NCI-H226 (cell line): ENCODE measurements at regions not wholly inside any gene's neighbourhood (a gene's known extent, or its start where the extent isn't known, plus 50 kb on each side); places are given as distances from the start of the nearest gene placed in this dataset.
"Not testable (repeated sequence)": the region's sequence is repeated elsewhere in the genome, so short reads cannot be mapped to it uniquely, and the experiment has no call there.

Experiments used
- DNase-seq: peaks from one replicate; pipeline ENCODE4 v3.0.0-alpha.2; 2015

- DNase-seq = no peak
These were observed 331.5 kb upstream of the CNTNAP2 start for GRCh38 chr7:145784809-145785780.

- DNase-seq = not testable (repeated sequence)
These were observed 335.2 kb upstream of the CNTNAP2 start for GRCh38 chr7:145781388-145781787.

- DNase-seq = no peak
These were observed 337.5 kb upstream of the CNTNAP2 start for GRCh38 chr7:145779140-145779539.

GRCh38 chr7:145774777-145775176 is 341.8 kb upstream of the CNTNAP2 start:
- no peak for DNase-seq

- DNase-seq = no peak
These were observed 363.6 kb upstream of the CNTNAP2 start for GRCh38 chr7:145753004-145753403.

- no peak for DNase-seq
These were observed 379.0 kb upstream of the CNTNAP2 start for GRCh38 chr7:145737617-145738016.

- no peak for DNase-seq
These were observed 381.5 kb upstream of the CNTNAP2 start for GRCh38 chr7:145735061-145735460.

GRCh38 chr7:145732521-145732920 is 384.1 kb upstream of the CNTNAP2 start:
- DNase-seq = no peak

- DNase-seq = no peak
These were observed 386.9 kb upstream of the CNTNAP2 start for GRCh38 chr7:145729691-145730090.

- DNase-seq = no peak
These were observed 398.5 kb upstream of the CNTNAP2 start for GRCh38 chr7:145718129-145718528.

- DNase-seq = no peak
These were observed 416.1 kb upstream of the CNTNAP2 start for GRCh38 chr7:145700488-145700887.

GRCh38 chr7:145698526-145699262 is 417.9 kb upstream of the CNTNAP2 start:
- DNase-seq = no peak

GRCh38 chr7:145697412-145698107 is 419.0 kb upstream of the CNTNAP2 start:
- not testable (repeated sequence) for DNase-seq

- DNase-seq = no peak
These were observed 420.5 kb upstream of the CNTNAP2 start for GRCh38 chr7:145696071-145696470.

GRCh38 chr7:145692237-145692950 is 424.2 kb upstream of the CNTNAP2 start:
- DNase-seq = no peak

GRCh38 chr7:145691377-145691914 is 425.2 kb upstream of the CNTNAP2 start:
- DNase-seq = no peak

- DNase-seq = no peak
These were observed 435.0 kb upstream of the CNTNAP2 start for GRCh38 chr7:145681646-145682045.

GRCh38 chr7:145681159-145681558 is 435.4 kb upstream of the CNTNAP2 start:
- DNase-seq = no peak

- no peak for DNase-seq
These were observed 450.9 kb upstream of the CNTNAP2 start for GRCh38 chr7:145665499-145666258.

- DNase-seq = no peak
These were observed 460.9 kb upstream of the CNTNAP2 start for GRCh38 chr7:145655666-145656065.

GRCh38 chr7:145645135-145645515 is 471.5 kb upstream of the CNTNAP2 start:
- no peak for DNase-seq
